Neuronal stem cell (in vitro differentiated cells): ENCODE measurements at regions not wholly inside any gene's neighbourhood (a gene's known extent, or its start where the extent isn't known, plus 50 kb on each side); places are given as distances from the start of the nearest gene placed in this dataset.

Experiments
- DNase-seq: peaks from one replicate; pipeline ENCODE4 v3.0.0-alpha.2; 2013; ENCODE audit warnings: low spot score
- H2AFZ ChIP-seq: one replicate; pipeline ENCODE4 v1.6.1; 2013; ENCODE audit warnings: mild to moderate bottlenecking, low read length, inconsistent platforms
- H2AK5ac ChIP-seq: 2 replicates; pipeline ENCODE4 v1.6.1; 2013; ENCODE audit warnings: low read depth, mild to moderate bottlenecking, inconsistent platforms, low read length, moderate library complexity, mixed read lengths
- H2BK120ac ChIP-seq: 2 replicates; pipeline ENCODE4 v1.6.1; 2013; ENCODE audit warnings: low read depth, mild to moderate bottlenecking, inconsistent platforms, low read length, moderate library complexity, mixed read lengths
- H2BK12ac ChIP-seq: one replicate; pipeline ENCODE4 v1.6.1; 2013; ENCODE audit warnings: low read length, inconsistent platforms
- H2BK15ac ChIP-seq: 2 replicates; pipeline ENCODE4 v1.6.1; 2013; ENCODE audit warnings: mild to moderate bottlenecking, low read length, inconsistent platforms, mixed read lengths
- H2BK5ac ChIP-seq: one replicate; pipeline ENCODE4 v1.6.1; 2013; ENCODE audit warnings: inconsistent platforms, mild to moderate bottlenecking, low read length, moderate library complexity
- H3K14ac ChIP-seq: one replicate; pipeline ENCODE4 v1.6.1; 2013; ENCODE audit warnings: low read length, inconsistent platforms
- H3K18ac ChIP-seq: 2 replicates; pipeline ENCODE4 v1.6.1; 2013; ENCODE audit warnings: low read length, inconsistent platforms
- H3K23ac ChIP-seq: 2 replicates; pipeline ENCODE4 v1.6.1; 2013; ENCODE audit warnings: low read depth, mild to moderate bottlenecking, mixed read lengths, low read length, inconsistent platforms; ENCODE audit not compliant: poor library complexity
- H3K27ac ChIP-seq: replicated peaks from 3 replicates; pipeline ENCODE4 v1.5.1; 2013; ENCODE audit warnings: low read length, inconsistent platforms
- H3K27me3 ChIP-seq, 3 experiments: 2 replicates each; pipeline ENCODE4 v1.6.1; 2013; ENCODE audit warnings: low read length in 3 of 3, mild to moderate bottlenecking in 2 of 3, inconsistent platforms in 1 of 3, low read depth in 1 of 3, mixed read lengths in 1 of 3, moderate library complexity in 1 of 3; ENCODE audit not compliant: control insufficient read depth in 3 of 3, insufficient read depth in 3 of 3
- H3K36me3 ChIP-seq, 2 donors: replicated peaks in 1 of 2; 2 replicates each; pipeline ENCODE4 v1.6.1; 2013; ENCODE audit warnings: low read length in 2 of 2; ENCODE audit not compliant: control insufficient read depth in 2 of 2, insufficient read depth in 2 of 2
- H3K4ac ChIP-seq: 2 replicates; pipeline ENCODE4 v1.6.1; 2013; ENCODE audit warnings: inconsistent platforms, mild to moderate bottlenecking, low read length, moderate library complexity
- H3K4me1 ChIP-seq, 2 donors: 1 replicate in 1 of 2; 2 replicates in 1 of 2; pipeline ENCODE4 v1.6.1; 2013; ENCODE audit warnings: low read length in 2 of 2, low read depth in 1 of 2; ENCODE audit not compliant: control insufficient read depth in 2 of 2, insufficient read depth in 1 of 2
- H3K4me2 ChIP-seq: one replicate; pipeline ENCODE4 v1.6.1; 2013; ENCODE audit warnings: mild to moderate bottlenecking, low read length, inconsistent platforms; ENCODE audit not compliant: insufficient read depth, poor library complexity, severe bottlenecking
- H3K4me3 ChIP-seq, 2 donors: 2 replicates each; pipeline ENCODE4 v1.5.1; 2013; ENCODE audit warnings: low read length in 2 of 2, mild to moderate bottlenecking in 2 of 2, inconsistent platforms in 1 of 2, moderate library complexity in 1 of 2
- H3K79me1 ChIP-seq: one replicate; pipeline ENCODE4 v1.6.1; 2013; ENCODE audit warnings: low read depth, mild to moderate bottlenecking, inconsistent platforms, low read length, moderate library complexity
- H3K9ac ChIP-seq: one replicate; pipeline ENCODE4 v1.6.1; 2013; ENCODE audit warnings: mild to moderate bottlenecking, low read depth, low read length, inconsistent platforms; ENCODE audit not compliant: poor library complexity
- H3K9me3 ChIP-seq, 2 donors: replicated peaks in 1 of 2; 2 replicates each; pipeline versions ENCODE3 to v1.6.1; 2013; ENCODE audit warnings: low read length in 2 of 2, mild to moderate bottlenecking in 2 of 2, inconsistent platforms in 1 of 2, low read depth in 1 of 2, mixed read lengths in 1 of 2, moderate library complexity in 1 of 2; ENCODE audit not compliant: control insufficient read depth in 2 of 2, insufficient read depth in 1 of 2
- H4K8ac ChIP-seq: one replicate; pipeline ENCODE4 v1.6.1; 2013; ENCODE audit warnings: low read depth, mild to moderate bottlenecking, inconsistent platforms, low read length, moderate library complexity
- H4K91ac ChIP-seq: one replicate; pipeline ENCODE4 v1.6.1; 2013; ENCODE audit warnings: low read length, low read depth, mild to moderate bottlenecking, inconsistent platforms; ENCODE audit not compliant: poor library complexity
- WGBS, 2 donors: extraction: QIAGEN DNeasy Blood & Tissue Kit; methylation state at CpG; one replicate each; pipeline ENCODE4 v1.1.7; 2013; ENCODE audit warnings: missing lambda C conversion rate in 2 of 2, mixed read lengths in 1 of 2; ENCODE audit not compliant: insufficient read length in 2 of 2, insufficient replicate concordance in 1 of 2; ENCODE audit errors: extremely low coverage in 2 of 2; 5-methylcytosine and 5-hydroxymethylcytosine counted together

DNA sequence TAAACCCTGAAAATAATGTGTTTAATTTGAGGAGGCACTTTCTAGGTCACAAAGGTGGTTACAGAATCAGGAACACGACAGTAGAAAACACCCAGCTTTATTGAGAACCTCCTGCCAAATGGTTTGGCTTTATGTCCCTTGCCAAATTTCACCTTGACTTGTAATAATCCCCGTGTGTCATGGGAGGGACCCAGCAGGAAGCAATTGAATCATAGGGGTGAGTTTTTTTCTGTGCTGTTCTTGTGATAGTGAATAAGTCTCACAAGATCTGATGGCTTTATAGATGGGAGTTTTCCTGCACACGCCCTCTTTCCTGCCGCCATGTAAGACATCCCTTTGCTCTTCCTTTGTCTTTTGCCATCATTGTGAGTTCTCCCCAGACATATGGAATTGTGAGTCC, 193.8 kb upstream of the KLF6 start:
- H2AFZ ChIP-seq, result no peak overlapping the region
- no peak overlapping the region for H4K8ac ChIP-seq
- H3K18ac ChIP-seq, result no peak overlapping the region
- no peak overlapping the region for H2BK5ac ChIP-seq
- H4K91ac ChIP-seq, result no peak overlapping the region
- no peak overlapping the region for H3K4ac ChIP-seq
- no CpG with 5 or more reads among the region's 4 CpGs for WGBS, 2 donors
- peaks cover 2 to 14% of the 10 kb centered on the region in 2 donors for H3K9me3 ChIP-seq
- no peak for DNase-seq
- H2AK5ac ChIP-seq, result no peak overlapping the region
- H3K4me2 ChIP-seq, result no peak overlapping the region
- H3K27me3 ChIP-seq, result no peaks in the 10 kb centered on the region
- no peak overlapping the region for H2BK15ac ChIP-seq
- no peak overlapping the region for H3K9ac ChIP-seq
- no peaks in the 10 kb centered on the region for H3K79me1 ChIP-seq
- H3K4me1 ChIP-seq, result peaks cover 2 to 5% of the 10 kb centered on the region in 2 donors
- H3K27ac ChIP-seq, result no peak overlapping the region
- no peak overlapping the region for H3K14ac ChIP-seq
- H2BK120ac ChIP-seq, result no peak overlapping the region
- no peaks in the 10 kb centered on the region for H3K36me3 ChIP-seq
- H3K23ac ChIP-seq, result no peak overlapping the region
- H3K4me3 ChIP-seq, result no peak overlapping the region
- no peak overlapping the region for H2BK12ac ChIP-seq

GRCh38 chr10:3978174-3978573, 193.2 kb upstream of the KLF6 start:
- no peak overlapping the region for H2AK5ac ChIP-seq
- H2BK5ac ChIP-seq, result no peak overlapping the region
- H2BK120ac ChIP-seq, result no peak overlapping the region
- H3K4me2 ChIP-seq, result no peak overlapping the region
- H3K18ac ChIP-seq, result no peak overlapping the region
- H3K27me3 ChIP-seq, result no peaks in the 10 kb centered on the region
- no peak overlapping the region for H3K14ac ChIP-seq
- H3K79me1 ChIP-seq, result no peaks in the 10 kb centered on the region
- no peak overlapping the region for H4K8ac ChIP-seq
- DNase-seq, result no peak
- H3K9ac ChIP-seq, result no peak overlapping the region
- peaks cover 2 to 5% of the 10 kb centered on the region in 2 donors for H3K4me1 ChIP-seq
- no CpG with 5 or more reads among the region's 1 CpG for WGBS, 2 donors
- H3K9me3 ChIP-seq, result peaks cover 2 to 13% of the 10 kb centered on the region in 2 donors
- no peak overlapping the region for H2BK12ac ChIP-seq
- H3K27ac ChIP-seq, result no peak overlapping the region
- H3K23ac ChIP-seq, result no peak overlapping the region
- no peak overlapping the region for H3K4me3 ChIP-seq
- no peak overlapping the region for H2AFZ ChIP-seq
- H2BK15ac ChIP-seq, result no peak overlapping the region
- no peaks in the 10 kb centered on the region for H3K36me3 ChIP-seq
- no peak overlapping the region for H4K91ac ChIP-seq
- no peak overlapping the region for H3K4ac ChIP-seq

GRCh38 chr10:3977761-3978160, 192.8 kb upstream of the KLF6 start:
- Histone ChIP-seq H2AK5ac (no peak overlapping the region), H3K9me3 (peaks cover 2 to 10% of the 10 kb centered on the region in 2 donors), H3K27me3 (no peaks in the 10 kb centered on the region), H3K23ac (no peak overlapping the region), H2BK120ac (no peak overlapping the region), H3K4ac (no peak overlapping the region), H3K4me2 (no peak overlapping the region), H3K18ac (peak overlapping the region; percentile 2), H4K91ac (no peak overlapping the region), H2BK12ac (no peak overlapping the region), H3K79me1 (no peaks in the 10 kb centered on the region), H3K4me1 (peaks cover 2 to 5% of the 10 kb centered on the region in 2 donors), H2BK15ac (no peak overlapping the region), H3K36me3 (no peaks in the 10 kb centered on the region), H3K27ac (no peak overlapping the region), H3K14ac (no peak overlapping the region), H4K8ac (no peak overlapping the region), H2BK5ac (no peak overlapping the region), H2AFZ (no peak overlapping the region), H3K4me3 (no peak overlapping the region), H3K9ac (no peak overlapping the region)
- no peak for DNase-seq
- WGBS, 2 donors, result no CpG with 5 or more reads among the region's 6 CpGs

DNA sequence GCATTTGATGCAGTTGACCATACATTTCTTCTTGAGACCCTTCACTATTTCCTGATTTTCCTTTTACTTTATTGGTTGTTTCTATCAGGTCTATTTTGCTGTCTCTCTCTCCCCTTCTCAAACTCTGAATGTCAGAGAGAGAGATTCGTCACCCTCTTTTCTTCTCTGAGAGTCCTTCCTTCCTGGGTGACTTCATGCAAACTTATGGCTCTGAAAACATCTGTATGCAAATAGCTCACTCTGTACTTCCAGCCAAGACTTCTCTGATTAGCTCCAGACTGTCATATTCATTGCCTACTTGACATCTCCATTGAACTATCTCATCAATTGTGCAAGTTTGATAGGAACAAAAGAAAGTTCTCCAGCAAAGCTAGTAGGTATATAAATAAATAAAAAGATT, 191.7 kb upstream of the KLF6 start:
- H2BK12ac ChIP-seq, result no peak overlapping the region
- H3K27ac ChIP-seq, result no peak overlapping the region
- H3K9me3 ChIP-seq, result peaks cover 2 to 10% of the 10 kb centered on the region in 2 donors
- no peak overlapping the region for H2AK5ac ChIP-seq
- no peak overlapping the region for H2BK15ac ChIP-seq
- H3K36me3 ChIP-seq, result no peaks in the 10 kb centered on the region
- H3K14ac ChIP-seq, result no peak overlapping the region
- no peak overlapping the region for H3K9ac ChIP-seq
- H2BK120ac ChIP-seq, result no peak overlapping the region
- H3K18ac ChIP-seq, result no peak overlapping the region
- no peak overlapping the region for H3K23ac ChIP-seq
- H4K91ac ChIP-seq, result no peak overlapping the region
- WGBS, 2 donors, result no CpG with 5 or more reads among the region's 1 CpG
- H3K79me1 ChIP-seq, result no peaks in the 10 kb centered on the region
- no peak overlapping the region for H3K4me3 ChIP-seq
- no peak overlapping the region for H3K4me2 ChIP-seq
- no peak overlapping the region for H2AFZ ChIP-seq
- H4K8ac ChIP-seq, result no peak overlapping the region
- no peak overlapping the region for H3K4ac ChIP-seq
- H2BK5ac ChIP-seq, result no peak overlapping the region
- H3K27me3 ChIP-seq, result no peaks in the 10 kb centered on the region
- DNase-seq, result no peak
- H3K4me1 ChIP-seq, result peaks cover 2 to 4% of the 10 kb centered on the region in 2 donors
